ENCODE measurements at regions not wholly inside any gene's neighbourhood (a gene's known extent, or its start where the extent isn't known, plus 50 kb on each side); places are given as distances from the start of the nearest gene placed in this dataset.

- no peak for DNase-seq
- Histone ChIP-seq H3K27ac (ENCODE audit: insufficient read depth, low read length) (no peak overlapping the region), H3K4me1 (ENCODE audit: control insufficient read depth, insufficient read depth, low read length) (no peaks in the 10 kb centered on the region), H4K20me1 (ENCODE audit: insufficient read depth, low read length) (no peaks in the 10 kb centered on the region), H2BK5ac (ENCODE audit: low read depth, low read length, poor library complexity, severe bottlenecking) (no peak overlapping the region), H2AFZ (replicated peaks; ENCODE audit: low read length, poor library complexity) (no peak overlapping the region), H3K18ac (ENCODE audit: low read depth, low read length) (no peak overlapping the region), H3K4ac (ENCODE audit: low read depth, low read length) (no peak overlapping the region), H3K36me3 (ENCODE audit: control insufficient read depth, insufficient read depth, low read length) (no peaks in the 10 kb centered on the region), H3K56ac (ENCODE audit: extremely low read depth, insufficient read depth, low read length) (no peak overlapping the region), H3K4me3 (ENCODE audit: insufficient read depth, low read depth, low read length) (no peak overlapping the region), H3K79me1 (ENCODE audit: low read depth in 1 of 2, low read length in 2 of 2) (no peaks in the 10 kb centered on the region), H2BK120ac (ENCODE audit: low read depth, low read length) (no peak overlapping the region), H3K4me2 (ENCODE audit: low read depth, low read length) (no peak overlapping the region), H4K5ac (ENCODE audit: low read depth, low read length) (no peak overlapping the region), H3K14ac (replicated peaks; ENCODE audit: low read depth, low read length) (no peak overlapping the region), H4K8ac (ENCODE audit: low read depth in 2 of 2, low read length in 2 of 2) (no peak overlapping the region), H3K27me3 (ENCODE audit: control insufficient read depth, insufficient read depth, low read length) (peaks cover 3% of the 10 kb centered on the region; the same call in 1 of the 2 replicates), H2AK5ac (ENCODE audit: low read depth, low read length) (no peak overlapping the region), H3K9me1 (ENCODE audit: insufficient read depth, low read length) (no peaks in the 10 kb centered on the region), H2BK15ac (ENCODE audit: low read depth, low read length) (no peak overlapping the region), H2AK9ac (replicated peaks; ENCODE audit: low read depth, low read length, poor library complexity) (no peak overlapping the region), H3K9ac (ENCODE audit: low read depth, low read length) (no peak overlapping the region), H3K9me3 (ENCODE audit: control insufficient read depth, insufficient read depth, low read length) (no peaks in the 10 kb centered on the region), H2BK20ac (ENCODE audit: low read depth, low read length) (no peak overlapping the region), H3K23ac (ENCODE audit: low read depth, low read length) (no peak overlapping the region), H4K91ac (ENCODE audit: insufficient read depth, low read depth, low read length) (no peak overlapping the region)
- ATAC-seq (ENCODE audit: low read depth) = no peak
- intact Hi-C loops (cut with micrococcal nuclease) = no loop called here
- in situ Hi-C loops (cut with MboI; ENCODE audit: low sequenced_read_pairs) = no loop called here
- CTCF ChIA-PET = no interaction called here
- POLR2A ChIA-PET (ENCODE audit: unreplicated experiment) = no interaction called here
- BruUV-seq (replicated peaks) = no TSS peak
- dilution Hi-C loops (cut with HindIII; ENCODE audit: low sequenced_read_pairs, unreplicated experiment) = no loop called here
- TF ChIP-seq FOS (IDR thresholded peaks at IDR 0.05; ENCODE audit: low read depth, low read length) = no peak
- no peak for TF ChIP-seq CTCF (conservative IDR thresholded peaks at IDR 0.05; ENCODE audit: low read depth, low read length)
- no peak for TF ChIP-seq RCOR1 (IDR thresholded peaks at IDR 0.05; ENCODE audit: insufficient replicate concordance, low read length)
- TF ChIP-seq ELK1 (IDR thresholded peaks at IDR 0.05; ENCODE audit: borderline replicate concordance, low read depth, low read length) = no peak
- TF ChIP-seq POLR2A (IDR thresholded peaks at IDR 0.05; ENCODE audit: low read depth, low read length) = no peak
- TF ChIP-seq SMC3 (IDR thresholded peaks at IDR 0.05; ENCODE audit: low read depth, low read length) = no peak
- no peak for TF ChIP-seq USF2 (IDR thresholded peaks at IDR 0.05; ENCODE audit: low read depth, low read length)
- no peak for TF ChIP-seq NFE2L2 (IDR thresholded peaks at IDR 0.05; ENCODE audit: low read depth, low read length)
- TF ChIP-seq CHD1 (IDR thresholded peaks at IDR 0.05; ENCODE audit: low read depth, low read length) = no peak
- TF ChIP-seq MAZ (IDR thresholded peaks at IDR 0.05; ENCODE audit: borderline replicate concordance, low read depth, low read length) = no peak
- TF ChIP-seq CEBPB (IDR thresholded peaks at IDR 0.05; ENCODE audit: low read depth, low read length) = no peak
- no peak for TF ChIP-seq MAFK (IDR thresholded peaks at IDR 0.05; ENCODE audit: low read depth, low read length)
- TF ChIP-seq MXI1 (IDR thresholded peaks at IDR 0.05; ENCODE audit: borderline replicate concordance, low read depth, low read length) = no peak
Measured at GRCh38 chr3:31354373-31354772, 178.4 kb upstream of the STT3B start.

All from IMR-90 (cell line).